Ishikawa (cell line): ENCODE measurements at regions not wholly inside any gene's neighbourhood (a gene's known extent, or its start where the extent isn't known, plus 50 kb on each side); places are given as distances from the start of the nearest gene placed in this dataset.

ENCODE experiments used
- CEBPB ChIP-seq: IDR thresholded peaks from 2 replicates; pipeline ENCODE4 v1.6.1; 2012
- CREB1 ChIP-seq: IDR thresholded peaks from 2 replicates; pipeline ENCODE4 v1.6.1; 2012; ENCODE audit warnings: low read depth
- EP300 ChIP-seq: IDR thresholded peaks from 2 replicates; pipeline ENCODE4 v1.6.1; 2012; ENCODE audit warnings: borderline replicate concordance
- REST ChIP-seq: IDR thresholded peaks from 2 replicates; pipeline ENCODE4 v1.6.1; 2012; ENCODE audit warnings: low read depth, mild to moderate bottlenecking
- TAF1 ChIP-seq: IDR thresholded peaks from 2 replicates; pipeline ENCODE4 v1.6.1; 2012; ENCODE audit warnings: low read depth, mild to moderate bottlenecking
- YY1 ChIP-seq: IDR thresholded peaks from 2 replicates; pipeline ENCODE4 v1.6.1; 2012; ENCODE audit warnings: low read depth
- TF ChIP-seq, protein P1 (sequence below): IDR thresholded peaks from 2 replicates; pipeline ENCODE4 v1.6.1; 2012

DNA sequence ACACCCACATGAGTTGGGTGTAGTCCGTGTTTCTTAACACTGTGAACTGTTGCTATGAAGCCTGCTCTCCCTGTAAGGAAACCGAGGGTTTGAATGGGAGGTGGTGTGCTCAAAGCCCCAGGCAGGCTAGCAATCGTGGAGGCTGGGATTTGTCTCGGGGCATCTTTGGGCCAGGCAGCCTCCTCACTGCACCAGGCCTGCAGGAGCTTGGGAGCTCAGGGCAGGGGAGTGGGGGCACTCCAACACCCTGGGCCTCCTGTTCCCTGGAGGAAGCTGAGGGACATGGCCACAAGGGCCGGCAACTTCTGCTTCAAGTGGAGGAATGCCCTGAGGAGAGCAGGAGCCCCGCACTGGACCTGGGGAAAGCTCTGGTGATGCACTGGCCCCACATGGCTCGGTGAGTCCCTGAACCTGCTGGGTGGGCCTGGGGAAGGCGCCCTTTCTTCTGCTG lies 164.7 kb upstream of the B3GAT1 start:
- TF ChIP-seq YY1 = no peak
- TF ChIP-seq EP300 = no peak
- TF ChIP-seq, protein P1, sequence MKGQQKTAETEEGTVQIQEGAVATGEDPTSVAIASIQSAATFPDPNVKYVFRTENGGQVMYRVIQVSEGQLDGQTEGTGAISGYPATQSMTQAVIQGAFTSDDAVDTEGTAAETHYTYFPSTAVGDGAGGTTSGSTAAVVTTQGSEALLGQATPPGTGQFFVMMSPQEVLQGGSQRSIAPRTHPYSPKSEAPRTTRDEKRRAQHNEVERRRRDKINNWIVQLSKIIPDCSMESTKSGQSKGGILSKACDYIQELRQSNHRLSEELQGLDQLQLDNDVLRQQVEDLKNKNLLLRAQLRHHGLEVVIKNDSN = no peak
- no peak for TF ChIP-seq TAF1
- TF ChIP-seq CEBPB = no peak
- TF ChIP-seq CREB1 = no peak
- no peak for TF ChIP-seq REST
